IMR-90 (cell line): ENCODE measurements at regions not wholly inside any gene's neighbourhood (a gene's known extent, or its start where the extent isn't known, plus 50 kb on each side); places are given as distances from the start of the nearest gene placed in this dataset.

Source experiments
- ATAC-seq: fragments of 200-7000 bp; cut with Tn5 transposase; 2 replicates; pipeline ENCODE4 v1.9.1; 2020; ENCODE audit warnings: low read depth, mild to moderate bottlenecking, moderate library complexity
- BruUV-seq: library from RNA; stranded (reverse); fragments of 400-500 nt; replicated peaks from 2 replicates; lab custom pipeline; 2021; lab: Mats Ljungman, UMichigan
- CTCF ChIA-PET: fragments of 300-600 bp; formaldehyde crosslinking; extraction: SDS; loops from one replicate; lab custom pipeline; 2021; ENCODE audit warnings: antibody characterized with exemption; lab: Yijun Ruan, JAX
- POLR2A ChIA-PET: fragments of 300-600 bp; sonication (Branson Sonifier 250); formaldehyde crosslinking; loops from one replicate; lab custom pipeline; 2022; ENCODE audit warnings: antibody characterized with exemption; ENCODE audit not compliant: unreplicated experiment; lab: Charles Lee
- DNase-seq: peaks from one replicate; pipeline ENCODE4 v3.0.0; 2013
- H2AFZ ChIP-seq: replicated peaks from 2 replicates; pipeline ENCODE3; 2013; ENCODE audit warnings: low read length, mild to moderate bottlenecking; ENCODE audit not compliant: poor library complexity
- H2AK5ac ChIP-seq: 2 replicates; pipeline ENCODE4 v1.6.1; 2013; ENCODE audit warnings: low read depth, low read length, inconsistent platforms
- H2AK9ac ChIP-seq: replicated peaks from 2 replicates; pipeline ENCODE3; 2013; ENCODE audit warnings: mild to moderate bottlenecking, low read depth, low read length, moderate library complexity; ENCODE audit not compliant: poor library complexity
- H2BK120ac ChIP-seq: 2 replicates; pipeline ENCODE4 v1.6.1; 2013; ENCODE audit warnings: low read depth, low read length, inconsistent platforms
- H2BK15ac ChIP-seq: 3 replicates; pipeline ENCODE4 v1.6.1; 2013; ENCODE audit warnings: low read depth, low read length, inconsistent platforms
- H2BK20ac ChIP-seq: 2 replicates; pipeline ENCODE4 v1.6.1; 2013; ENCODE audit warnings: low read depth, mild to moderate bottlenecking, inconsistent platforms, low read length, moderate library complexity
- H2BK5ac ChIP-seq: 2 replicates; pipeline ENCODE4 v1.6.1; 2013; ENCODE audit warnings: mild to moderate bottlenecking, low read depth, low read length, inconsistent platforms; ENCODE audit not compliant: poor library complexity, severe bottlenecking
- H3K14ac ChIP-seq: replicated peaks from 2 replicates; pipeline ENCODE4 v1.6.1; 2013; ENCODE audit warnings: low read depth, low read length, inconsistent platforms
- H3K18ac ChIP-seq: 2 replicates; pipeline ENCODE4 v1.6.1; 2013; ENCODE audit warnings: low read depth, low read length, control low read depth
- H3K23ac ChIP-seq: 2 replicates; pipeline ENCODE4 v1.6.1; 2013; ENCODE audit warnings: low read depth, low read length, inconsistent platforms
- H3K27ac ChIP-seq: 2 replicates; pipeline ENCODE4 v1.5.1; 2013; ENCODE audit warnings: mild to moderate bottlenecking, control low read depth, low read length; ENCODE audit not compliant: insufficient read depth
- H3K27me3 ChIP-seq: 2 replicates; pipeline ENCODE4 v1.6.1; 2013; ENCODE audit warnings: low read length; ENCODE audit not compliant: control insufficient read depth, insufficient read depth
- H3K36me3 ChIP-seq: 2 replicates; pipeline ENCODE4 v1.6.1; 2013; ENCODE audit warnings: low read length, mixed read lengths; ENCODE audit not compliant: control insufficient read depth, insufficient read depth
- H3K4ac ChIP-seq: 2 replicates; pipeline ENCODE4 v1.6.1; 2013; ENCODE audit warnings: low read depth, low read length, inconsistent platforms
- H3K4me1 ChIP-seq: 2 replicates; pipeline ENCODE4 v1.6.1; 2013; ENCODE audit warnings: low read length, mixed read lengths; ENCODE audit not compliant: control insufficient read depth, insufficient read depth
- H3K4me2 ChIP-seq: 2 replicates; pipeline ENCODE4 v1.6.1; 2013; ENCODE audit warnings: low read depth, mild to moderate bottlenecking, control low read depth, low read length, moderate library complexity
- H3K4me3 ChIP-seq: 2 replicates; pipeline ENCODE4 v1.5.1; 2013; ENCODE audit warnings: low read depth, mild to moderate bottlenecking, control low read depth, low read length, moderate library complexity; ENCODE audit not compliant: insufficient read depth
- H3K56ac ChIP-seq: 2 replicates; pipeline ENCODE4 v1.6.1; 2013; ENCODE audit warnings: low read length, inconsistent platforms; ENCODE audit not compliant: insufficient read depth; ENCODE audit errors: extremely low read depth
- H3K79me1 ChIP-seq, 2 experiments: 2 replicates each; pipeline ENCODE4 v1.6.1; 2013; ENCODE audit warnings: low read length in 2 of 2, inconsistent platforms in 1 of 2, low read depth in 1 of 2
- H3K9ac ChIP-seq: 2 replicates; pipeline ENCODE4 v1.6.1; 2013; ENCODE audit warnings: low read depth, low read length, control low read depth
- H3K9me1 ChIP-seq: 2 replicates; pipeline ENCODE4 v1.6.1; 2013; ENCODE audit warnings: low read length, inconsistent platforms; ENCODE audit not compliant: insufficient read depth
- H3K9me3 ChIP-seq: 2 replicates; pipeline ENCODE4 v1.6.1; 2013; ENCODE audit warnings: low read length; ENCODE audit not compliant: control insufficient read depth, insufficient read depth
- H4K20me1 ChIP-seq: 2 replicates; pipeline ENCODE4 v1.6.1; 2013; ENCODE audit warnings: low read length, inconsistent platforms; ENCODE audit not compliant: insufficient read depth
- H4K5ac ChIP-seq: 2 replicates; pipeline ENCODE4 v1.6.1; 2013; ENCODE audit warnings: mild to moderate bottlenecking, low read depth, low read length, control low read depth
- H4K8ac ChIP-seq, 2 experiments: 2 replicates each; pipeline ENCODE4 v1.6.1; 2013; ENCODE audit warnings: low read depth in 2 of 2, low read length in 2 of 2, control low read depth in 1 of 2, inconsistent platforms in 1 of 2
- H4K91ac ChIP-seq: 2 replicates; pipeline ENCODE4 v1.6.1; 2013; ENCODE audit warnings: low read depth, low read length, inconsistent platforms; ENCODE audit not compliant: insufficient read depth
- BHLHE40 ChIP-seq: fragments of 150-350 bp; IDR thresholded peaks from 2 replicates; pipeline ENCODE4 v1.6.1; 2016; ENCODE audit warnings: mild to moderate bottlenecking, low read depth, low read length
- CEBPB ChIP-seq: IDR thresholded peaks from 2 replicates; pipeline ENCODE4 v1.6.1; 2012; ENCODE audit warnings: low read depth, low read length, improper control_type of control experiment
- CHD1 ChIP-seq: IDR thresholded peaks from 2 replicates; pipeline ENCODE4 v1.6.1; 2012; ENCODE audit warnings: low read depth, low read length, improper control_type of control experiment
- ELK1 ChIP-seq: fragments of 150-350 bp; IDR thresholded peaks from 2 replicates; pipeline ENCODE4 v1.6.1; 2016; ENCODE audit warnings: low read depth, mild to moderate bottlenecking, low read length, moderate library complexity, borderline replicate concordance
- FOS ChIP-seq: fragments of 150-350 bp; IDR thresholded peaks from 2 replicates; pipeline ENCODE4 v1.6.1; 2016; ENCODE audit warnings: low read depth, low read length
- MAFK ChIP-seq: IDR thresholded peaks from 2 replicates; pipeline ENCODE4 v1.6.1; 2012; ENCODE audit warnings: low read depth, low read length, improper control_type of control experiment
- MAZ ChIP-seq: IDR thresholded peaks from 2 replicates; pipeline ENCODE4 v1.6.1; 2012; ENCODE audit warnings: low read depth, mild to moderate bottlenecking, low read length, improper control_type of control experiment, moderate library complexity, borderline replicate concordance
- MXI1 ChIP-seq: IDR thresholded peaks from 2 replicates; pipeline ENCODE4 v1.6.1; 2012; ENCODE audit warnings: low read depth, mild to moderate bottlenecking, low read length, moderate library complexity, borderline replicate concordance
- POLR2A ChIP-seq: IDR thresholded peaks from 2 replicates; pipeline ENCODE4 v1.6.1; 2012; ENCODE audit warnings: mild to moderate bottlenecking, low read depth, low read length
- RAD21 ChIP-seq: IDR thresholded peaks from 2 replicates; pipeline ENCODE4 v1.6.1; 2012; ENCODE audit warnings: low read length, improper control_type of control experiment
- RCOR1 ChIP-seq: IDR thresholded peaks from 2 replicates; pipeline ENCODE4 v1.6.1; 2012; ENCODE audit warnings: mild to moderate bottlenecking, low read length, improper control_type of control experiment; ENCODE audit not compliant: insufficient replicate concordance
- RFX5 ChIP-seq: IDR thresholded peaks from 2 replicates; pipeline ENCODE4 v1.8.0; 2012; ENCODE audit warnings: low read depth, mild to moderate bottlenecking, low read length, moderate library complexity
- SMC3 ChIP-seq: fragments of 150-350 bp; IDR thresholded peaks from 2 replicates; pipeline ENCODE4 v1.6.1; 2016; ENCODE audit warnings: low read depth, mild to moderate bottlenecking, antibody characterized with exemption, low read length, moderate library complexity
- USF2 ChIP-seq: fragments of 150-350 bp; IDR thresholded peaks from 2 replicates; pipeline ENCODE4 v1.6.1; 2017; ENCODE audit warnings: mild to moderate bottlenecking, antibody characterized with exemption, low read length, low read depth
- WGBS, 2 experiments: methylation state at CpG; one replicate each; pipeline versions ENCODE4 v1.1.5 to v1.1.7; 2013; ENCODE audit warnings: missing lambda C conversion rate in 2 of 2; ENCODE audit not compliant: insufficient read length in 1 of 2; ENCODE audit errors: extremely low coverage in 2 of 2; 5-methylcytosine and 5-hydroxymethylcytosine counted together
- dilution Hi-C: fragments of 300-500 bp; cut with HindIII; formaldehyde crosslinking; loops from one replicate; pipeline ENCODE4 v1.14.3; 2018; ENCODE audit warnings: low sequenced_read_pairs; ENCODE audit not compliant: unreplicated experiment
- in situ Hi-C: fragments of 300-500 bp; cut with MboI; formaldehyde crosslinking; loops from 3 replicates; pipeline ENCODE4 v1.14.3; 2019; ENCODE audit warnings: low sequenced_read_pairs, inconsistent platforms, mixed read lengths
- intact Hi-C: fragments of 100-400 bp; cut with micrococcal nuclease; formaldehyde crosslinking; loops from 2 replicates; pipeline ENCODE4 v1.10.0; 2022
- TF ChIP-seq, protein P1 (sequence below): conservative IDR thresholded peaks from 2 replicates; pipeline ENCODE4 v1.5.1; 2012; ENCODE audit warnings: mild to moderate bottlenecking, low read depth, low read length, improper control_type of control experiment

GRCh38 chr5:179459771-179460170 lies 90.6 kb upstream of the RUFY1 start:
- intact Hi-C loops, result no loop called here
- no peaks in the 10 kb centered on the region for H3K36me3 ChIP-seq
- DNase-seq (no peak), ATAC-seq (no peak)
- TF ChIP-seq MXI1 (no peak), RCOR1 (no peak), BHLHE40 (no peak), CEBPB (no peak), CHD1 (no peak), SMC3 (no peak), FOS (no peak), USF2 (no peak), RFX5 (no peak), MAZ (no peak), ELK1 (no peak), RAD21 (no peak), MAFK (no peak), POLR2A (no peak)
- TF ChIP-seq, protein P1, sequence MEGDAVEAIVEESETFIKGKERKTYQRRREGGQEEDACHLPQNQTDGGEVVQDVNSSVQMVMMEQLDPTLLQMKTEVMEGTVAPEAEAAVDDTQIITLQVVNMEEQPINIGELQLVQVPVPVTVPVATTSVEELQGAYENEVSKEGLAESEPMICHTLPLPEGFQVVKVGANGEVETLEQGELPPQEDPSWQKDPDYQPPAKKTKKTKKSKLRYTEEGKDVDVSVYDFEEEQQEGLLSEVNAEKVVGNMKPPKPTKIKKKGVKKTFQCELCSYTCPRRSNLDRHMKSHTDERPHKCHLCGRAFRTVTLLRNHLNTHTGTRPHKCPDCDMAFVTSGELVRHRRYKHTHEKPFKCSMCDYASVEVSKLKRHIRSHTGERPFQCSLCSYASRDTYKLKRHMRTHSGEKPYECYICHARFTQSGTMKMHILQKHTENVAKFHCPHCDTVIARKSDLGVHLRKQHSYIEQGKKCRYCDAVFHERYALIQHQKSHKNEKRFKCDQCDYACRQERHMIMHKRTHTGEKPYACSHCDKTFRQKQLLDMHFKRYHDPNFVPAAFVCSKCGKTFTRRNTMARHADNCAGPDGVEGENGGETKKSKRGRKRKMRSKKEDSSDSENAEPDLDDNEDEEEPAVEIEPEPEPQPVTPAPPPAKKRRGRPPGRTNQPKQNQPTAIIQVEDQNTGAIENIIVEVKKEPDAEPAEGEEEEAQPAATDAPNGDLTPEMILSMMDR, result no peak
- H2AFZ ChIP-seq, result peak overlapping the region; percentile 21
- H4K20me1 ChIP-seq, result no peaks in the 10 kb centered on the region
- in situ Hi-C loops, result no loop called here
- no CpG with 5 or more reads among the region's 10 CpGs for WGBS, 2 experiments
- H3K9me1 ChIP-seq, result no peaks in the 10 kb centered on the region
- H3K4ac ChIP-seq, result no peak overlapping the region
- H2AK9ac ChIP-seq, result no peak overlapping the region
- H2BK20ac ChIP-seq, result no peak overlapping the region
- no peak overlapping the region for H2BK5ac ChIP-seq
- H2BK120ac ChIP-seq, result no peak overlapping the region
- no peaks in the 10 kb centered on the region; the same call in 1 of the 2 replicates for H3K27me3 ChIP-seq
- no peak overlapping the region for H3K18ac ChIP-seq
- ChIA-PET POLR2A (no interaction called here), CTCF (no interaction called here)
- peaks cover 7% of the 10 kb centered on the region; the same call in 1 of the 2 replicates for H3K9me3 ChIP-seq
- H4K5ac ChIP-seq, result no peak overlapping the region
- H3K9ac ChIP-seq, result no peak overlapping the region
- no peak overlapping the region for H3K4me3 ChIP-seq
- H4K91ac ChIP-seq, result no peak overlapping the region
- H3K4me2 ChIP-seq, result no peak overlapping the region
- no peak overlapping the region for H3K27ac ChIP-seq
- H3K23ac ChIP-seq, result no peak overlapping the region
- H3K79me1 ChIP-seq, result no peaks in the 10 kb centered on the region
- no peak overlapping the region for H2BK15ac ChIP-seq
- H3K56ac ChIP-seq, result no peak overlapping the region
- BruUV-seq, result no TSS peak
- no peak overlapping the region for H3K14ac ChIP-seq
- H4K8ac ChIP-seq, result no peak overlapping the region
- no peak overlapping the region for H2AK5ac ChIP-seq
- dilution Hi-C loops, result no loop called here
- no peaks in the 10 kb centered on the region for H3K4me1 ChIP-seq
